ENCODE measurements at regions not wholly inside any gene's neighbourhood (a gene's known extent, or its start where the extent isn't known, plus 50 kb on each side); places are given as distances from the start of the nearest gene placed in this dataset.
A peak's percentile ranks its signal among the peaks of the same experiment; 100 is the strongest.

DNA sequence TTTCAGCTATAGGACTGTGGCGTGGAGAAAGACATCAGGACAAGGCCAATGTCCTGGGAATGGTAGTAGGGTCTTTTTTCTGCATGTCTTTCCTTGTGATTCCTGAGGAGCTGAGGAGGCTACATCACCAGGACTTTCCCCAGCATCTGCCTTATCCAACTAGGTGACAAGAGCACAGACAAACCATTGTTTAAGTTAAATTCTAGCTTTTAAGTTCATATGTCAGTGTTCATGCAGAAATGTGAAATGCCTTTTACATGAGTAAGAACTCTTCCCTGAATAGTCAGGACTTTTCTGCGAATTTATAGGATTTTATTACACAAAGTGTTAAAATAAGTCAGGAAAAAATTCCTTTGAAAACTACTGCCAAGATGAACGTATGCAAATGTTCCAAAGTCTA lies 154.2 kb downstream of the PTGER3 start:
- DNase-seq (no peak), ATAC-seq (no peak)
- Histone ChIP-seq H3K27me3 (peaks cover 0 to 2% (median 0%) of the 10 kb centered on the region in 7 donors), H3K4me1 (peaks cover 0 to 19% (median 4%) of the 10 kb centered on the region in 9 donors), H3K4me3 (no peak overlapping the region), H3K27ac (no peak overlapping the region), H3K9me3 (no peaks in the 10 kb centered on the region), H3K36me3 (no peaks in the 10 kb centered on the region)
- TF ChIP-seq, protein P1, sequence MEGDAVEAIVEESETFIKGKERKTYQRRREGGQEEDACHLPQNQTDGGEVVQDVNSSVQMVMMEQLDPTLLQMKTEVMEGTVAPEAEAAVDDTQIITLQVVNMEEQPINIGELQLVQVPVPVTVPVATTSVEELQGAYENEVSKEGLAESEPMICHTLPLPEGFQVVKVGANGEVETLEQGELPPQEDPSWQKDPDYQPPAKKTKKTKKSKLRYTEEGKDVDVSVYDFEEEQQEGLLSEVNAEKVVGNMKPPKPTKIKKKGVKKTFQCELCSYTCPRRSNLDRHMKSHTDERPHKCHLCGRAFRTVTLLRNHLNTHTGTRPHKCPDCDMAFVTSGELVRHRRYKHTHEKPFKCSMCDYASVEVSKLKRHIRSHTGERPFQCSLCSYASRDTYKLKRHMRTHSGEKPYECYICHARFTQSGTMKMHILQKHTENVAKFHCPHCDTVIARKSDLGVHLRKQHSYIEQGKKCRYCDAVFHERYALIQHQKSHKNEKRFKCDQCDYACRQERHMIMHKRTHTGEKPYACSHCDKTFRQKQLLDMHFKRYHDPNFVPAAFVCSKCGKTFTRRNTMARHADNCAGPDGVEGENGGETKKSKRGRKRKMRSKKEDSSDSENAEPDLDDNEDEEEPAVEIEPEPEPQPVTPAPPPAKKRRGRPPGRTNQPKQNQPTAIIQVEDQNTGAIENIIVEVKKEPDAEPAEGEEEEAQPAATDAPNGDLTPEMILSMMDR (IDR thresholded peaks at IDR 0.05) = no peak
- intact Hi-C loops (cut with DNase I) = loop anchor here in 1 of 10 donors (10.0 kb wide), 1 partner anchor 209 kb away; no protein-coding TSS in a partner anchor
- WGBS, 2 donors = 66 to 68% methylated on average over 3 of the region's 3 CpGs

DNA sequence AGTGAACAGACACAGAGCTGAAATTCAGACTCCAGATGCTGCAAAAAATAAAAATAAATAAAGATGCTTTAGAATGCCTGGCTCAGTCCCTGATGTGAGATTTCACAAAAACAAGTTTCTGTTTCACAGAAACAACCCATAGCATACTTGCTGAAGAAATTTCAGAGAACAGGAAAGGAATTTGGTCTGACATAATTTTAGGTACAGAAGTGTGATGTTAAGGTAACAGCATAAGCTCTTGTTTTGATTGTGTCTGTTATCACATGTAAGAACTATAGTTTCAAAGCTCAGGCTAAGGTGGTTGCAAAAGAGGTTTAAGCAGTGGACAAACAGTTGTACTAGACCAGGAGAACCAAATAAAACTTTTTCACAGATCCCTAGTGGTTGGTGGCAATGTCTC lies 152.1 kb downstream of the PTGER3 start:
- no peaks in the 10 kb centered on the region for H3K9me3 ChIP-seq
- H3K27me3 ChIP-seq = peaks cover 0 to 2% (median 0%) of the 10 kb centered on the region in 7 donors
- TF ChIP-seq, protein P1 (IDR thresholded peaks at IDR 0.05) = no peak
- no peak overlapping the region for H3K4me3 ChIP-seq
- no peak overlapping the region for H3K27ac ChIP-seq
- H3K36me3 ChIP-seq = no peaks in the 10 kb centered on the region
- H3K4me1 ChIP-seq = peaks cover 0 to 16% (median 4%) of the 10 kb centered on the region in 9 donors
- DNase-seq = no peak
- intact Hi-C loops (cut with DNase I) = loop anchor here in 3 of 10 donors (5.0 to 10.0 kb wide), 2 partner anchors 208 to 211 kb away; no protein-coding TSS in a partner anchor
- ATAC-seq = no peak

DNA sequence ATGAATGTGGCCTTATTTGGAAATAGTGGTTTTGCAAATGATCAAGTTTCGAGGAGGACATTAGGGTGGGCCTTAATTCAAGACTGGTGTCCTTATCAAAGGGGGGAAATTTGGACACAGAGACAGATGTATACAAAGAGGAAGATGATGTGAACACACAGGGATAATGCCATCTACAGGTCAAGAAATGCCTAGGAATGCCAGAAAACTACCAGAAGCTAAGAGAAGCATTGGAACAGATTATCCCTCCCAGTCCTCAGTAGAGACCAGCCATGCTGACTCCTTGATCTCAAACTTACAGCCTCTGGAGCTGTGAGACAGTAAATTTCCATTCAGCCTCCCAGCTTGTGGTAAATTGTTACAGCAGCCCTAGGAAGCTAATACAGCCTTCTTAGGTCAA lies 151.4 kb downstream of the PTGER3 start:
- peaks cover 0 to 2% (median 0%) of the 10 kb centered on the region in 7 donors for H3K27me3 ChIP-seq
- TF ChIP-seq, protein P1 (IDR thresholded peaks at IDR 0.05) = peak in 6 of 9 donors; percentile 7 to 36 (median 24)
- DNase-seq = no peak
- ATAC-seq = no peak
- no peaks in the 10 kb centered on the region for H3K9me3 ChIP-seq
- no peaks in the 10 kb centered on the region for H3K36me3 ChIP-seq
- no peak overlapping the region for H3K27ac ChIP-seq
- no peak overlapping the region for H3K4me3 ChIP-seq
- H3K4me1 ChIP-seq = peaks cover 0 to 11% (median 0%) of the 10 kb centered on the region in 9 donors
- 61 to 68% methylated on average over 1 of the region's 1 CpG for WGBS, 2 donors
- intact Hi-C loops (cut with DNase I) = loop anchor here in 3 of 10 donors (5.0 to 10.0 kb wide), 2 partner anchors 209 to 211 kb away; no protein-coding TSS in a partner anchor

DNA sequence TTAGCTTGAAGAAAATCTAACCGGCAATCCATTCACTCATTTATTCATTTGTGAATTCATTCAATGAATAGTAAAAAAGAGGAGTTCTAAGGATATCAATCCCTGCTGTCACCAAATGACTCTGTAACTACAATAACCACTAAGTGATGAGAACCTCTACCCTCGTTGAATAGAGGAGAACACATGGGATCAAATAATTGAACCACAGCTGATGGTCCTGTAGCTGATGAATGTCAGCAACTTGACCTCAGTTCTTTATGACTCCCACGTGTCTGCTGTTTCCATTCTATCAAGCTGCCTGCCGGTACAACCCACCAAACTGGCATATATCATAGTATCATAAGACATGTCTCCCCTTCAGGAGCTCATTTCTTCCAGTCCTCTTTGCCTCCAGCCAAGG lies 150.3 kb downstream of the PTGER3 start:
- WGBS, 2 donors = 72 to 75% methylated on average over 4 of the region's 4 CpGs
- ATAC-seq (no peak), DNase-seq (no peak)
- H3K27ac ChIP-seq = no peak overlapping the region
- H3K4me1 ChIP-seq = peaks cover 0 to 1% (median 0%) of the 10 kb centered on the region in 9 donors
- H3K36me3 ChIP-seq = no peaks in the 10 kb centered on the region
- H3K4me3 ChIP-seq = no peak overlapping the region
- H3K9me3 ChIP-seq = no peaks in the 10 kb centered on the region
- H3K27me3 ChIP-seq = peaks cover 0 to 2% (median 0%) of the 10 kb centered on the region in 7 donors
- intact Hi-C loops (cut with DNase I) = loop anchor here in 3 of 10 donors (5.0 to 10.0 kb wide), 2 partner anchors 210 to 212 kb away; no protein-coding TSS in a partner anchor
- TF ChIP-seq, protein P1 (IDR thresholded peaks at IDR 0.05) = no peak
